DOHH2 (cell line): ENCODE measurements at regions not wholly inside any gene's neighbourhood (a gene's known extent, or its start where the extent isn't known, plus 50 kb on each side); places are given as distances from the start of the nearest gene placed in this dataset.

Experiments
- EZH2phosphoT487 ChIP-seq: fragments of 200-600 bp; sonication (generic); IDR thresholded peaks from 2 replicates; pipeline ENCODE4 v1.6.1; 2017; ENCODE audit warnings: borderline replicate concordance, mild to moderate bottlenecking, antibody characterized with exemption, low read length, moderate library complexity, mixed read lengths
- TF ChIP-seq, protein P1 (sequence below): fragments of 200-600 bp; sonication (generic); IDR thresholded peaks from one replicate; pipeline ENCODE4 v1.5.1; 2014; ENCODE audit warnings: antibody characterized with exemption, mild to moderate bottlenecking, low read depth, low read length; ENCODE audit not compliant: poor library complexity, severe bottlenecking

DNA sequence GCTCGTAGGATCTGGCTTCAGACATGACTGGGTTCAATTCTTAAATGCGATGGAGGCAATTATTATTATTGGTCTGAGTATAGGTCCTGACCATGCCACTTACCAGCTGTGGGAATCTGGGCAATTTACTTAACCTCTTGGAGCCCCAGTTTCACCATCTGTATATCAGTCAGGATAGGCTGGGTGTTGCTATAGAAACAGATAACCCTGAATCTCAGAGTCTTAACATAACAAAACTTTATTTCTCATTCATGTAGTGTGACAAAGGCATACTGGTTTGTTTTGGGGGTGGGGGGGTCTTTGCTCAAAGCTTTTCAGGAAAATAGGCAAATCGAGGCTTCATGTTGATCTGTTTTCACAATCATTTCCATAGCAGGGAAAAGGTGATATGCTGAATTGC lies 199.6 kb upstream of the SRRM4 start:
- TF ChIP-seq, protein P1, sequence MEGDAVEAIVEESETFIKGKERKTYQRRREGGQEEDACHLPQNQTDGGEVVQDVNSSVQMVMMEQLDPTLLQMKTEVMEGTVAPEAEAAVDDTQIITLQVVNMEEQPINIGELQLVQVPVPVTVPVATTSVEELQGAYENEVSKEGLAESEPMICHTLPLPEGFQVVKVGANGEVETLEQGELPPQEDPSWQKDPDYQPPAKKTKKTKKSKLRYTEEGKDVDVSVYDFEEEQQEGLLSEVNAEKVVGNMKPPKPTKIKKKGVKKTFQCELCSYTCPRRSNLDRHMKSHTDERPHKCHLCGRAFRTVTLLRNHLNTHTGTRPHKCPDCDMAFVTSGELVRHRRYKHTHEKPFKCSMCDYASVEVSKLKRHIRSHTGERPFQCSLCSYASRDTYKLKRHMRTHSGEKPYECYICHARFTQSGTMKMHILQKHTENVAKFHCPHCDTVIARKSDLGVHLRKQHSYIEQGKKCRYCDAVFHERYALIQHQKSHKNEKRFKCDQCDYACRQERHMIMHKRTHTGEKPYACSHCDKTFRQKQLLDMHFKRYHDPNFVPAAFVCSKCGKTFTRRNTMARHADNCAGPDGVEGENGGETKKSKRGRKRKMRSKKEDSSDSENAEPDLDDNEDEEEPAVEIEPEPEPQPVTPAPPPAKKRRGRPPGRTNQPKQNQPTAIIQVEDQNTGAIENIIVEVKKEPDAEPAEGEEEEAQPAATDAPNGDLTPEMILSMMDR: no peak
- TF ChIP-seq EZH2phosphoT487: no peak
